Activated CD8-positive, alpha-beta T cell treated with anti-CD3 and anti-CD28 coated beads for 36 hours (primary cell): ENCODE measurements at regions not wholly inside any gene's neighbourhood (a gene's known extent, or its start where the extent isn't known, plus 50 kb on each side); places are given as distances from the start of the nearest gene placed in this dataset.
"Not testable (repeated sequence)": the region's sequence is repeated elsewhere in the genome, so short reads cannot be mapped to it uniquely, and the experiment has no call there.

Source experiments
- ATAC-seq: fragments of 200-7000 bp; cut with Tn5 transposase; one replicate; pipeline ENCODE4 v1.10.0; 2021; ENCODE audit warnings: mild to moderate bottlenecking, moderate library complexity
- CTCF ChIA-PET: fragments of 350-600 bp; sonication (Branson Sonifier 250); formaldehyde crosslinking; loops from one replicate; lab custom pipeline; 2021; ENCODE audit warnings: antibody characterized with exemption; lab: Charles Lee
- POLR2A ChIA-PET: fragments of 350-600 bp; sonication (Branson Sonifier 250); formaldehyde crosslinking; loops from one replicate; lab custom pipeline; 2021; ENCODE audit warnings: antibody characterized with exemption; lab: Charles Lee
- DNase-seq: peaks from one replicate; pipeline ENCODE4 v3.0.0-alpha.2; 2020
- H3K27ac Mint-ChIP-seq: one replicate; pipeline ENCODE4 v1.8.0; 2021; ENCODE audit warnings: mild to moderate bottlenecking, mixed read lengths
- H3K27me3 Mint-ChIP-seq: one replicate; pipeline ENCODE4 v1.8.0; 2021; ENCODE audit warnings: mixed read lengths
- H3K36me3 Mint-ChIP-seq: one replicate; pipeline ENCODE4 v1.8.0; 2021; ENCODE audit warnings: low read depth, mixed read lengths
- H3K4me1 Mint-ChIP-seq: one replicate; pipeline ENCODE4 v1.8.0; 2021; ENCODE audit warnings: low read depth, mixed read lengths
- H3K4me3 Mint-ChIP-seq: one replicate; pipeline ENCODE4 v1.8.0; 2021; ENCODE audit warnings: mild to moderate bottlenecking, moderate library complexity, mixed read lengths
- H3K9me3 Mint-ChIP-seq: one replicate; pipeline ENCODE4 v1.8.0; 2021; ENCODE audit warnings: mixed read lengths
- CTCF ChIP-seq: fragments of 200-600 bp; IDR thresholded peaks from one replicate; pipeline ENCODE4 v1.8.0; 2022; ENCODE audit warnings: antibody characterized with exemption, mild to moderate bottlenecking
- intact Hi-C: fragments of 100-400 bp; cut with micrococcal nuclease; formaldehyde crosslinking; loops from one replicate; pipeline ENCODE4 v1.10.0; 2022

- intact Hi-C loops: no loop called here
- ChIA-PET POLR2A (no interaction called here), CTCF (no interaction called here)
These were observed 59.0 kb upstream of the ZNF532 start for GRCh38 chr18:58805467-58806187.

GRCh38 chr18:58806826-58807714, 57.6 kb upstream of the ZNF532 start:
- DNase-seq (no peak), ATAC-seq (no peak)
- no peak for TF ChIP-seq CTCF
- ChIA-PET POLR2A (interaction anchor here (0.5 kb wide), 1 partner anchor 235 kb away, joined by 3 read pairs; no protein-coding TSS in a partner anchor), CTCF (no interaction called here)
- H3K4me3 Mint-ChIP-seq: no peak overlapping the region
- intact Hi-C loops: no loop called here
- no peaks in the 10 kb centered on the region for H3K4me1 Mint-ChIP-seq
- no peaks in the 10 kb centered on the region for H3K9me3 Mint-ChIP-seq
- no peaks in the 10 kb centered on the region for H3K36me3 Mint-ChIP-seq
- H3K27me3 Mint-ChIP-seq: peaks cover 26% of the 10 kb centered on the region
- H3K27ac Mint-ChIP-seq: no peak overlapping the region

More at GRCh38 chr18:58805467-58806187, 59.0 kb upstream of the ZNF532 start:
- no peaks in the 10 kb centered on the region for H3K4me1 Mint-ChIP-seq
- no peak for TF ChIP-seq CTCF
- peaks cover 20% of the 10 kb centered on the region for H3K27me3 Mint-ChIP-seq
- DNase-seq: no peak
- no peak overlapping the region for H3K4me3 Mint-ChIP-seq
- no peaks in the 10 kb centered on the region for H3K9me3 Mint-ChIP-seq
- no peak overlapping the region for H3K27ac Mint-ChIP-seq
- ATAC-seq: no peak
- no peaks in the 10 kb centered on the region for H3K36me3 Mint-ChIP-seq

DNA sequence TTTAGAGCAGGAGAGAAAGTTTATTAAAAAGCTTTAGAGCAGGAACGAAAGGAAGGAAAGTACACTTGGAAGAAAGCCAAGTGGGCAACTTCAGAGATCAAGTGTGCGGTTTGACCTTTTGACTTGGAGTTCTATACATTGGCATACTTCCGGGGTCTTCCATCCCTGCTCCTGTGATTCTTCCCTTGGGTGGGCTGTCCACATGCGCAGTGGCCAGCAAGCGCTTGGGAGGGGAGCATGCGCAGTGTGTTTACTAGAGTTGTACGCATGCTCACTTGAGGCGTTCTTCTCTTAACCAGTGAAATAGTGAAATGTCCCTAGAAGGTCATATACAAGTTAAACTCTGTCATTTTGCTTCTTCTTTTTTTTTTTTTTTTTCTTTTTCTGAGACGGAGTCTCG, 56.9 kb upstream of the ZNF532 start:
- H3K4me1 Mint-ChIP-seq: no peaks in the 10 kb centered on the region
- no peaks in the 10 kb centered on the region for H3K9me3 Mint-ChIP-seq
- ChIA-PET POLR2A (interaction anchor here (0.5 kb wide), 1 partner anchor 234 kb away, joined by 3 read pairs; no protein-coding TSS in a partner anchor), CTCF (no interaction called here)
- no peak for TF ChIP-seq CTCF
- no peaks in the 10 kb centered on the region for H3K36me3 Mint-ChIP-seq
- DNase-seq (no peak), ATAC-seq (no peak)
- no peak overlapping the region for H3K27ac Mint-ChIP-seq
- intact Hi-C loops: no loop called here
- no peak overlapping the region for H3K4me3 Mint-ChIP-seq
- peaks cover 24% of the 10 kb centered on the region for H3K27me3 Mint-ChIP-seq

DNA sequence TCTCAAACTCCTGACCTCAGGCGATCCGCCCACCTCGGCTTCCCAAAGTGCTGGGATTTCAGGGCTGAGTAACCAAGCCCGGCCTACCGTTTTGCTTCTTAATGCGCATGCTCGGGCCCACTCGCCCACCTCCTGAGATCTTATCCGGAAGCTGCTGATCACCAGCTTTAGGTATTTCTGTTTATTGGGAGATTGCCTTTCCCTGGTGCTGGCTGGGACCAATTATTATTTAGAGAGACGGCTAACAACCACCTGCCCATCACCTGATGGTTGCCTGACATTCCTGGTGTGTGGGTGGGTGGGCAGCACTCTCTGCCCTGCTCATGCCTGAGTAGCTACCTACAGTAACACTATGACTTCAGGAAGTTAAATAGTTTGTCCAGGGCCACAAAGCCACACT, 56.3 kb upstream of the ZNF532 start:
- H3K36me3 Mint-ChIP-seq: no peaks in the 10 kb centered on the region

GRCh38 chr18:58811859-58812258, 52.8 kb upstream of the ZNF532 start:
- CTCF ChIA-PET, ATAC-seq, H3K36me3 Mint-ChIP-seq, DNase-seq, H3K9me3 Mint-ChIP-seq, H3K27ac Mint-ChIP-seq, H3K4me3 Mint-ChIP-seq, H3K4me1 Mint-ChIP-seq, intact Hi-C loops, POLR2A ChIA-PET: not testable (repeated sequence)
- peaks cover 48% of the 10 kb centered on the region for H3K27me3 Mint-ChIP-seq

More for the DNA sequence above, 56.3 kb upstream of the ZNF532 start:
- ChIA-PET CTCF (interaction anchor here (1.2 kb wide), 1 partner anchor 44 kb away, joined by 5 read pairs; no protein-coding TSS in a partner anchor), POLR2A (no interaction called here)
- DNase-seq (no peak), ATAC-seq (no peak)
- H3K27ac Mint-ChIP-seq: no peak overlapping the region
- H3K9me3 Mint-ChIP-seq: no peaks in the 10 kb centered on the region
- H3K4me3 Mint-ChIP-seq: no peak overlapping the region
- H3K27me3 Mint-ChIP-seq: peaks cover 23% of the 10 kb centered on the region
- intact Hi-C loops: no loop called here
- H3K4me1 Mint-ChIP-seq: no peaks in the 10 kb centered on the region
- no peak for TF ChIP-seq CTCF
